ENCODE measurements at regions not wholly inside any gene's neighbourhood (a gene's known extent, or its start where the extent isn't known, plus 50 kb on each side); places are given as distances from the start of the nearest gene placed in this dataset.

- WGBS, 4 donors, result 39 to 58% (median 49%) methylated on average over 4 of the region's 4 CpGs
- no peaks in the 10 kb centered on the region for H3K36me3 ChIP-seq (replicated peaks in 1 of 2)
- DNase-seq, result no peak
- no peak overlapping the region for H3K4me3 ChIP-seq
- intact Hi-C loops (cut with DNase I), result no loop called here
- no peaks in the 10 kb centered on the region for H3K4me1 ChIP-seq (replicated peaks in 1 of 2)
- H3K27me3 ChIP-seq, result no peaks in the 10 kb centered on the region
- no peak overlapping the region for H3K27ac ChIP-seq
- TF ChIP-seq POLR2A (IDR thresholded peaks at IDR 0.05) (no peak), CTCF (IDR thresholded peaks at IDR 0.05) (no peak)
- H3K9me3 ChIP-seq (replicated peaks in 1 of 3), result no peaks in the 10 kb centered on the region
Observed at GRCh38 chr4:110371016-110371770, 104.8 kb upstream of the ENPEP start.

GRCh38 chr4:110368409-110368808, 107.5 kb upstream of the ENPEP start:
- H3K36me3 ChIP-seq (replicated peaks in 1 of 2), result no peaks in the 10 kb centered on the region
- H3K4me3 ChIP-seq, result no peak overlapping the region
- no peak overlapping the region for H3K27ac ChIP-seq
- no peaks in the 10 kb centered on the region for H3K9me3 ChIP-seq (replicated peaks in 1 of 3)
- intact Hi-C loops (cut with DNase I), result no loop called here
- H3K27me3 ChIP-seq, result no peaks in the 10 kb centered on the region
- TF ChIP-seq POLR2A (IDR thresholded peaks at IDR 0.05) (no peak), CTCF (IDR thresholded peaks at IDR 0.05) (no peak)
- 81 to 91% (median 87%) methylated on average over 3 of the region's 3 CpGs for WGBS, 4 donors
- no peaks in the 10 kb centered on the region for H3K4me1 ChIP-seq (replicated peaks in 1 of 2)
- no peak for DNase-seq

GRCh38 chr4:110367156-110367555, 108.8 kb upstream of the ENPEP start:
- no peak for DNase-seq
- Histone ChIP-seq H3K27ac (no peak overlapping the region), H3K9me3 (replicated peaks in 1 of 3) (no peaks in the 10 kb centered on the region), H3K36me3 (replicated peaks in 1 of 2) (no peaks in the 10 kb centered on the region), H3K27me3 (no peaks in the 10 kb centered on the region), H3K4me1 (replicated peaks in 1 of 2) (no peaks in the 10 kb centered on the region), H3K4me3 (no peak overlapping the region)
- 62 to 83% (median 74%) methylated on average over 3 of the region's 3 CpGs for WGBS, 4 donors
- no peak for TF ChIP-seq CTCF (IDR thresholded peaks at IDR 0.05)
- TF ChIP-seq POLR2A (IDR thresholded peaks at IDR 0.05), result no peak
- intact Hi-C loops (cut with DNase I), result no loop called here

- Histone ChIP-seq H3K27me3 (no peaks in the 10 kb centered on the region), H3K27ac (peak overlapping the region in 2 of 5 donors; percentile 13 to 36), H3K4me1 (replicated peaks in 1 of 2) (no peaks in the 10 kb centered on the region), H3K36me3 (replicated peaks in 1 of 2) (no peaks in the 10 kb centered on the region), H3K4me3 (no peak overlapping the region), H3K9me3 (replicated peaks in 1 of 3) (no peaks in the 10 kb centered on the region)
- 25 to 44% (median 39%) methylated on average over 1 of the region's 1 CpG for WGBS, 4 donors
- DNase-seq, result no peak
- TF ChIP-seq POLR2A (IDR thresholded peaks at IDR 0.05) (no peak), CTCF (IDR thresholded peaks at IDR 0.05) (no peak)
- intact Hi-C loops (cut with DNase I), result no loop called here
Observed at GRCh38 chr4:110365761-110366160, 110.2 kb upstream of the ENPEP start.
